Testis (tissue), 2 donors: ENCODE measurements at regions not wholly inside any gene's neighbourhood (a gene's known extent, or its start where the extent isn't known, plus 50 kb on each side); places are given as distances from the start of the nearest gene placed in this dataset.

Experiments used
- DNase-seq: peaks from one replicate; pipeline ENCODE4 v3.0.0-alpha.2; 2019
- H3K27ac ChIP-seq, 2 donors: fragments of 200-600 bp; sonication (generic); one replicate each; pipeline ENCODE4 v1.5.1; 2019
- H3K27me3 ChIP-seq: fragments of 200-600 bp; sonication (generic); one replicate; pipeline ENCODE4 v1.5.1; 2019
- H3K36me3 ChIP-seq: fragments of 200-600 bp; sonication (generic); one replicate; pipeline ENCODE4 v1.5.1; 2017; ENCODE audit warnings: low read depth; ENCODE audit errors: missing control alignments
- H3K4me1 ChIP-seq: fragments of 200-600 bp; sonication (generic); one replicate; pipeline ENCODE4 v1.5.1; 2019
- H3K4me3 ChIP-seq, 2 donors: fragments of 200-600 bp; sonication (generic); one replicate each; pipeline ENCODE4 v1.5.1; 2017 to 2019
- H3K9me3 ChIP-seq: fragments of 200-600 bp; sonication (generic); one replicate; pipeline ENCODE4 v1.5.1; 2017
- POLR2A ChIP-seq: fragments of 450-650 bp; IDR thresholded peaks from one replicate; pipeline ENCODE4 v1.6.1; 2017; ENCODE audit warnings: antibody characterized with exemption, mild to moderate bottlenecking, moderate library complexity
- WGBS, 2 donors: methylation state at CpG; one replicate each; pipeline ENCODE4 v1.1.5; 2018; 5-methylcytosine and 5-hydroxymethylcytosine counted together
- intact Hi-C: fragments of 100-400 bp; cut with DNase I; formaldehyde crosslinking; loops from one replicate; pipeline ENCODE4 v1.15.1; 2023; ENCODE audit warnings: low total_unique reads
- TF ChIP-seq, protein P1 (sequence below), 3 experiments: fragments of 450-650 bp in 2 of 3; fragments of 200-600 bp in 1 of 3; sonication (generic) in 1 of 3; IDR thresholded peaks; one replicate each; pipeline ENCODE4 v1.5.1; 2016 to 2019; ENCODE audit warnings: antibody characterized with exemption in 3 of 3, mild to moderate bottlenecking in 2 of 3, moderate library complexity in 1 of 3

- no peak for TF ChIP-seq POLR2A
Measured at GRCh38 chr19:13629687-13630357, 123.5 kb upstream of the CACNA1A start.

DNA sequence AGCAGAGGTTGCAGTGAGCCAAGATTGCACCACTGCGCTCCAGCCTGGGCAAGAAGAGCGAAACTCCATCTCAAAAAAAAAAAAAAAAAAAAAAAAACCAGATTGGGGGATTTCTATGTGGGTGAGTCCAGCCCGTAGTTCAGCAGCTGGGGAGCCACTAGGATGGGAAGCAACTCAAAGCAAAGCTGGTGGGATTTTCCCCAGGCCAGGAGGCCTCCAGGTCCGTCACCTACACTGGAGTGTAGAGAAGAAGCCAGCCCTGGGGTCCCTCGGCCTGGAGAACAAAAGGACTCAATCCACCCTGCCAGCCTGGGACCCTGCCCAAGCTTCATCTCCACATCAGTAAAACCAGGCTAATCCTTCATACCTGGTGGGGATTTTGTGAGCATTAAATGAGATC, 121.3 kb upstream of the CACNA1A start:
- intact Hi-C loops = no loop called here
- Histone ChIP-seq H3K36me3 (no peaks in the 10 kb centered on the region), H3K27me3 (no peaks in the 10 kb centered on the region), H3K27ac (no peak overlapping the region), H3K4me3 (no peak overlapping the region), H3K4me1 (no peaks in the 10 kb centered on the region), H3K9me3 (no peaks in the 10 kb centered on the region)
- no peak for DNase-seq
- WGBS, 2 donors = 86% methylated on average over 3 to 5 of the region's 5 CpGs
- TF ChIP-seq POLR2A = no peak
- TF ChIP-seq, protein P1, sequence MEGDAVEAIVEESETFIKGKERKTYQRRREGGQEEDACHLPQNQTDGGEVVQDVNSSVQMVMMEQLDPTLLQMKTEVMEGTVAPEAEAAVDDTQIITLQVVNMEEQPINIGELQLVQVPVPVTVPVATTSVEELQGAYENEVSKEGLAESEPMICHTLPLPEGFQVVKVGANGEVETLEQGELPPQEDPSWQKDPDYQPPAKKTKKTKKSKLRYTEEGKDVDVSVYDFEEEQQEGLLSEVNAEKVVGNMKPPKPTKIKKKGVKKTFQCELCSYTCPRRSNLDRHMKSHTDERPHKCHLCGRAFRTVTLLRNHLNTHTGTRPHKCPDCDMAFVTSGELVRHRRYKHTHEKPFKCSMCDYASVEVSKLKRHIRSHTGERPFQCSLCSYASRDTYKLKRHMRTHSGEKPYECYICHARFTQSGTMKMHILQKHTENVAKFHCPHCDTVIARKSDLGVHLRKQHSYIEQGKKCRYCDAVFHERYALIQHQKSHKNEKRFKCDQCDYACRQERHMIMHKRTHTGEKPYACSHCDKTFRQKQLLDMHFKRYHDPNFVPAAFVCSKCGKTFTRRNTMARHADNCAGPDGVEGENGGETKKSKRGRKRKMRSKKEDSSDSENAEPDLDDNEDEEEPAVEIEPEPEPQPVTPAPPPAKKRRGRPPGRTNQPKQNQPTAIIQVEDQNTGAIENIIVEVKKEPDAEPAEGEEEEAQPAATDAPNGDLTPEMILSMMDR (IDR thresholded peaks at IDR 0.05) = no peak

More at GRCh38 chr19:13629687-13630357, 123.5 kb upstream of the CACNA1A start:
- no peaks in the 10 kb centered on the region for H3K36me3 ChIP-seq
- H3K4me1 ChIP-seq = no peaks in the 10 kb centered on the region
- H3K9me3 ChIP-seq = no peaks in the 10 kb centered on the region
- H3K27me3 ChIP-seq = no peaks in the 10 kb centered on the region
- no peak for DNase-seq
- no peak overlapping the region for H3K4me3 ChIP-seq
- 83 to 91% methylated on average over 5 to 6 of the region's 6 CpGs for WGBS, 2 donors
- no peak overlapping the region for H3K27ac ChIP-seq
- intact Hi-C loops = no loop called here

DNA sequence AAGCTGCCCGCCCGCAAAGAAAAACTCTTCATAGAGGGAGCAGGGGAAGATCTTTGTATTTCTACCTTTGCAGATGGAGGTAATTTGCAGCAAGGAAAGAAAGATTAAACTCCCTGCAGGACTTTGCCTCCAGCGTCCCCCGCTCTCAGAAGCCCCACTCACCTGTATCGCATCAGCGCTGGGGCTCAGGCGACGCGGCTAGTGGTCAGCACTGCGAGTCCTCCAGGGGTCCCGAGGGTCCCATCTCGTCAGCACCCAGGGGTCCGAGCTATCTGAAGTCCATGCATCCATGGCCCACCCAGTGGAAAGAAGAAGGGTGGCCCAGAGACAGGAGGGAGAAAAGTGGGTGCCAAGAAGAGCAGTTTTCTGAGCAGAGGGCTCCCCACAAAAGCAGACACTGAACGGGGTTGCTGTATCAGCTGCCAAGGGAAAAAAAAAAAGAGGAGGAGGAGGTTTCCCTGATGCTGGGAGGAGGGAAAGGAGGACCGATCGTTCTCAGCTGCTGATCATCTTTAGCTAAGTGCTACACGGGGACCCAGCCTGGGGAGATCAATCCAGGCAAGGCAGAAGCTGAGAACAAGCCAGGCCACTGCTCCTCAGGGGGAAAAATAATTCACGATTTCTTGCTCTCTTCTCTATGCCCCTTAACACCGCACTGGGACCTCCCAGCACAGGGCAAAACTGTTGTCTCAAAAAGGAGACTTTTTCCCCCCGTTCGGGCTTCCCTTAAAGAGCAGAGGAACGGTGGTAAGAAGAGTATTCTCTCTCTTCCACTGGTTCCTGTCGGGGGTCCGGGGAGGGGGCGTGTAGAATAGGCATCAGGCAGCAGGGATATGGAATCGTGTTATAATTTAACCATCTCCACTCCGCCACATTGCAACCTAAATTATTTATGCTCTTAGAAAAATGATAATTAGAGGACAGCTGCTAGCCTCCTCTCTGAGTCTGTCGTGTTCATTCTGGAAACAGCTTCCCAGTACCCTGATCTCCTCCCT, 117.7 kb upstream of the CACNA1A start:
- intact Hi-C loops = no loop called here
- H3K27me3 ChIP-seq = no peaks in the 10 kb centered on the region

DNA sequence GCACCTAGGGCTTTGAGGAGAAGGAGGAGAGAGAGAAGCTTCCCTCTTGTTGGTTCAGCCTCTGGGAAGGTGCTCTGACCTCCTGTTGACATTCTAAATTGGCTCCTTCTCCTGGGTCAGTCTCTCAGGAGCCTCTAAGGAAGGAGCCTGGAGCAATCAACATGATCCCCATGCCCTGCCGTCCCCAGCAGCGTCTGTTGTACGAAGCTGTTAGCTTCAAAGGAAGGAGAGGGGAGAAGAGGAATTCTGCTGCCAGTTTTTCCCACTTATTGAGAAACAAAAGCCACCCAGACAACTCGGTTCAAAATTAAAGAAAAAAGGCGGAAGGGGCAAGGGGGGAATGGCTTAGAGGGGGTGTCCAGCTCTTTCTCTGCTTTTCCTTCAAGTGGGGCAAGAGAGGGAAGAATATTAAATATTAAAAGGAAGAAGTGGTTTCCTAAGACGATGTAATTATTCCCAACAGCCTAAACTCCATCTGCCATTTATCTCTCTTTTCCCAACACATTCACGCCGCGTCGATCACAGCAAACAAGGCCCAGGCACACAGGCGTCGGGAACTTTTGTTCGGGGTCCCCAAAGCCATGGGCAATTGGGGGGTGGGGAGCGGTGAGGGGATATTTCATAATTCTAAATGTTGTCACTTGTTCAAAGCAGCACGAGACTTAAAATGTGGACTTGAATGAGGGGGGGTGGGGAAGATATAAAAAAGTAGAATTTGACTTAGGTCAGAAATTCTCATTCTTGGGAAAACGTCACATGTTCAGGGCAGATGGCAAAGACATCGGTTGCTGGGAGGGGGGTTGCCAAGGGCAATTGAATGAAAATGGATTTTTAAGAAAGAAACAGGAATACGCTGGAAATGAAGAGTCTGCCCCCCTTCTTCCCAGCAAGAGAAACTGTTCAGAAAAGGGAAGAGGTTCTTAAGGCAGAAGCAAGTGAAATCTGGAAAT, 116.8 kb upstream of the CACNA1A start:
- WGBS, 2 donors = 47 to 52% methylated on average over 18 of the region's 18 CpGs
- H3K27me3 ChIP-seq = no peaks in the 10 kb centered on the region
- DNase-seq = no peak
- no peaks in the 10 kb centered on the region for H3K36me3 ChIP-seq
- intact Hi-C loops = no loop called here
- no peak for TF ChIP-seq POLR2A
- TF ChIP-seq, protein P1 (IDR thresholded peaks at IDR 0.05) = no peak
- no peak overlapping the region for H3K27ac ChIP-seq
- no peak overlapping the region for H3K4me3 ChIP-seq
- H3K9me3 ChIP-seq = no peaks in the 10 kb centered on the region
- no peaks in the 10 kb centered on the region for H3K4me1 ChIP-seq

More for the DNA sequence above, 117.7 kb upstream of the CACNA1A start:
- Histone ChIP-seq H3K4me3 (no peak overlapping the region), H3K36me3 (no peaks in the 10 kb centered on the region), H3K27ac (no peak overlapping the region), H3K9me3 (no peaks in the 10 kb centered on the region), H3K4me1 (no peaks in the 10 kb centered on the region)
- no peak for DNase-seq
- 38% methylated on average over 28 of the region's 28 CpGs for WGBS, 2 donors
- no peak for TF ChIP-seq POLR2A
- TF ChIP-seq, protein P1 (IDR thresholded peaks at IDR 0.05) = no peak
